ENCODE measurements at regions not wholly inside any gene's neighbourhood (a gene's known extent, or its start where the extent isn't known, plus 50 kb on each side); places are given as distances from the start of the nearest gene placed in this dataset.
"Not testable (repeated sequence)": the region's sequence is repeated elsewhere in the genome, so short reads cannot be mapped to it uniquely, and the experiment has no call there.

DNA sequence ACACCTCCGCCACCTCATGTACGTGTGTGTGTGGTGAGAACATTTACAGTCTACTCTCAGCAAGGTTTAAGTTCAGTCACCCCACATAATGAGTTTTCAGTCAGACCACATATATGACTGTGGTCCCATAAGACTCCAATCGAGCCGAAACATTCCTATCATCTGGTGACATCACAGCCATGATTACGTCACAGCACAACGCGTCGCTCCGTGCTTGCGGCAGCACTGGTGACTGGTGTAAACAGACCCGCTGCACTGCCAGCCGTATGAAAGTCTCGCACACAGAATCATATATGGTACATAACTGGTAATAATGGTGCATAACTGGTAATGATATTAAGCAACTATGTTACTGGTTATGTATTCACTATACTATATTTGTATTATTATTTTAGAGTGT lies 150.7 kb downstream of the DLL1 start:
- ATAC-seq (ENCODE audit: insufficient read depth, low read depth): no peak
- H3K27ac ChIP-seq (ENCODE audit: low read length): no peak overlapping the region
- H2AFZ ChIP-seq (ENCODE audit: low read depth, low read length): no peak overlapping the region
- no peaks in the 10 kb centered on the region for H3K79me2 ChIP-seq (ENCODE audit: insufficient read depth, low read length)
- DNase-seq: no peak
- H3K36me3 ChIP-seq (ENCODE audit: insufficient read depth, low read length): no peaks in the 10 kb centered on the region
- no peak for TF ChIP-seq EZH2 (IDR thresholded peaks at IDR 0.05; ENCODE audit: borderline replicate concordance, low read depth, low read length, severe bottlenecking)
- TF ChIP-seq, protein P1, sequence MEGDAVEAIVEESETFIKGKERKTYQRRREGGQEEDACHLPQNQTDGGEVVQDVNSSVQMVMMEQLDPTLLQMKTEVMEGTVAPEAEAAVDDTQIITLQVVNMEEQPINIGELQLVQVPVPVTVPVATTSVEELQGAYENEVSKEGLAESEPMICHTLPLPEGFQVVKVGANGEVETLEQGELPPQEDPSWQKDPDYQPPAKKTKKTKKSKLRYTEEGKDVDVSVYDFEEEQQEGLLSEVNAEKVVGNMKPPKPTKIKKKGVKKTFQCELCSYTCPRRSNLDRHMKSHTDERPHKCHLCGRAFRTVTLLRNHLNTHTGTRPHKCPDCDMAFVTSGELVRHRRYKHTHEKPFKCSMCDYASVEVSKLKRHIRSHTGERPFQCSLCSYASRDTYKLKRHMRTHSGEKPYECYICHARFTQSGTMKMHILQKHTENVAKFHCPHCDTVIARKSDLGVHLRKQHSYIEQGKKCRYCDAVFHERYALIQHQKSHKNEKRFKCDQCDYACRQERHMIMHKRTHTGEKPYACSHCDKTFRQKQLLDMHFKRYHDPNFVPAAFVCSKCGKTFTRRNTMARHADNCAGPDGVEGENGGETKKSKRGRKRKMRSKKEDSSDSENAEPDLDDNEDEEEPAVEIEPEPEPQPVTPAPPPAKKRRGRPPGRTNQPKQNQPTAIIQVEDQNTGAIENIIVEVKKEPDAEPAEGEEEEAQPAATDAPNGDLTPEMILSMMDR (IDR thresholded peaks at IDR 0.05; ENCODE audit: borderline replicate concordance, extremely low read depth, low read length, poor library complexity, severe bottlenecking): no peak
- no peak overlapping the region for H3K4me2 ChIP-seq (ENCODE audit: insufficient read depth, low read length)
- H3K4me1 ChIP-seq (ENCODE audit: insufficient read depth, low read length): no peaks in the 10 kb centered on the region
- no peaks in the 10 kb centered on the region for H3K27me3 ChIP-seq (ENCODE audit: insufficient read depth, low read length, poor library complexity)
- H3K4me3 ChIP-seq (ENCODE audit: low read depth in 1 of 2, low read length in 2 of 2): no peak overlapping the region
- H3K9me3 ChIP-seq (ENCODE audit: insufficient read depth, low read length, severe bottlenecking): peaks cover 16% of the 10 kb centered on the region
- no peak overlapping the region for H3K9ac ChIP-seq (ENCODE audit: low read depth, low read length)
- H4K20me1 ChIP-seq (ENCODE audit: insufficient read depth, low read length): no peaks in the 10 kb centered on the region

GRCh38 chr6:170139531-170139930 lies 151.3 kb downstream of the DLL1 start:
- no peak for DNase-seq
- no peaks in the 10 kb centered on the region for H3K79me2 ChIP-seq (ENCODE audit: insufficient read depth, low read length)

GRCh38 chr6:170139046-170139445 lies 151.8 kb downstream of the DLL1 start:
- not testable (repeated sequence) for H3K27me3 ChIP-seq (ENCODE audit: insufficient read depth, low read length, poor library complexity); H3K27ac ChIP-seq (ENCODE audit: low read length); H3K4me1 ChIP-seq (ENCODE audit: insufficient read depth, low read length); H3K4me2 ChIP-seq (ENCODE audit: insufficient read depth, low read length); H2AFZ ChIP-seq (ENCODE audit: low read depth, low read length); H3K4me3 ChIP-seq (ENCODE audit: low read depth in 1 of 2, low read length in 2 of 2); H3K9ac ChIP-seq (ENCODE audit: low read depth, low read length); DNase-seq; H4K20me1 ChIP-seq (ENCODE audit: insufficient read depth, low read length); H3K79me2 ChIP-seq (ENCODE audit: insufficient read depth, low read length); H3K36me3 ChIP-seq (ENCODE audit: insufficient read depth, low read length); ATAC-seq (ENCODE audit: insufficient read depth, low read depth)
- peaks cover 16% of the 10 kb centered on the region for H3K9me3 ChIP-seq (ENCODE audit: insufficient read depth, low read length, severe bottlenecking)

More at GRCh38 chr6:170139531-170139930, 151.3 kb downstream of the DLL1 start:
- ATAC-seq (ENCODE audit: insufficient read depth, low read depth): no peak
- Histone ChIP-seq H3K9ac (ENCODE audit: low read depth, low read length) (no peak overlapping the region), H3K27ac (ENCODE audit: low read length) (no peak overlapping the region), H3K9me3 (ENCODE audit: insufficient read depth, low read length, severe bottlenecking) (peaks cover 16% of the 10 kb centered on the region), H2AFZ (ENCODE audit: low read depth, low read length) (no peak overlapping the region), H3K4me1 (ENCODE audit: insufficient read depth, low read length) (no peaks in the 10 kb centered on the region), H4K20me1 (ENCODE audit: insufficient read depth, low read length) (no peaks in the 10 kb centered on the region), H3K36me3 (ENCODE audit: insufficient read depth, low read length) (no peaks in the 10 kb centered on the region), H3K27me3 (ENCODE audit: insufficient read depth, low read length, poor library complexity) (no peaks in the 10 kb centered on the region), H3K4me2 (ENCODE audit: insufficient read depth, low read length) (no peak overlapping the region), H3K4me3 (ENCODE audit: low read depth in 1 of 2, low read length in 2 of 2) (no peak overlapping the region)
- TF ChIP-seq, protein P1 (IDR thresholded peaks at IDR 0.05; ENCODE audit: borderline replicate concordance, extremely low read depth, low read length, poor library complexity, severe bottlenecking): no peak
- no peak for TF ChIP-seq EZH2 (IDR thresholded peaks at IDR 0.05; ENCODE audit: borderline replicate concordance, low read depth, low read length, severe bottlenecking)

- no peak overlapping the region for H3K9ac ChIP-seq (ENCODE audit: low read depth, low read length)
- H3K4me1 ChIP-seq (ENCODE audit: insufficient read depth, low read length): no peaks in the 10 kb centered on the region
- no peaks in the 10 kb centered on the region for H3K79me2 ChIP-seq (ENCODE audit: insufficient read depth, low read length)
- TF ChIP-seq, protein P1 (IDR thresholded peaks at IDR 0.05; ENCODE audit: borderline replicate concordance, extremely low read depth, low read length, poor library complexity, severe bottlenecking): no peak
- TF ChIP-seq EZH2 (IDR thresholded peaks at IDR 0.05; ENCODE audit: borderline replicate concordance, low read depth, low read length, severe bottlenecking): no peak
- no peak overlapping the region for H3K27ac ChIP-seq (ENCODE audit: low read length)
- H3K9me3 ChIP-seq (ENCODE audit: insufficient read depth, low read length, severe bottlenecking): peaks cover 16% of the 10 kb centered on the region
- no peaks in the 10 kb centered on the region for H4K20me1 ChIP-seq (ENCODE audit: insufficient read depth, low read length)
- ATAC-seq (ENCODE audit: insufficient read depth, low read depth) (no peak), DNase-seq (no peak)
- no peaks in the 10 kb centered on the region for H3K27me3 ChIP-seq (ENCODE audit: insufficient read depth, low read length, poor library complexity)
- no peak overlapping the region for H3K4me3 ChIP-seq (ENCODE audit: low read depth in 1 of 2, low read length in 2 of 2)
- no peaks in the 10 kb centered on the region for H3K36me3 ChIP-seq (ENCODE audit: insufficient read depth, low read length)
- no peak overlapping the region for H2AFZ ChIP-seq (ENCODE audit: low read depth, low read length)
- no peak overlapping the region for H3K4me2 ChIP-seq (ENCODE audit: insufficient read depth, low read length)
Observed at GRCh38 chr6:170137911-170138910, 152.7 kb downstream of the DLL1 start.

Data from DND-41 (cell line).